ENCODE measurements at regions not wholly inside any gene's neighbourhood (a gene's known extent, or its start where the extent isn't known, plus 50 kb on each side); places are given as distances from the start of the nearest gene placed in this dataset.

DNA sequence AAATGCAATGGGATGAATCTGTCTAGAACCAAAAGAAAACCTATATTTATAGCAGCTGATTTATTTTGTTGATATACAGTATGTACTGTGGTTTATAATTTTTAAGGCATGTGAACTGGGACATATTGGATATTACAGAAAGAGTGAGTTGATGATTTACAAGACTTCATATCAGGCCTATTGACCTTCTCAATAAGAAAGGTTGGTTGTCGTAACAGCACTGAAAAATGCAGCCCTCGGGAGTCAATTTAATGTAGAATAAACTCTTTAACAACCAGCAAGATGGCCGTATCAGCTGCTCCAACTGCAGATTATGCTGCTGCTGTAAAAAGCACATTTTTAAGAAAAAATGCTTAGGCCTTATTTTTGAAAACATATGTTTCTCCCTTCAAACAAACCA lies 407.3 kb downstream of the GXYLT1 start:
- no peak for DNase-seq

DNA sequence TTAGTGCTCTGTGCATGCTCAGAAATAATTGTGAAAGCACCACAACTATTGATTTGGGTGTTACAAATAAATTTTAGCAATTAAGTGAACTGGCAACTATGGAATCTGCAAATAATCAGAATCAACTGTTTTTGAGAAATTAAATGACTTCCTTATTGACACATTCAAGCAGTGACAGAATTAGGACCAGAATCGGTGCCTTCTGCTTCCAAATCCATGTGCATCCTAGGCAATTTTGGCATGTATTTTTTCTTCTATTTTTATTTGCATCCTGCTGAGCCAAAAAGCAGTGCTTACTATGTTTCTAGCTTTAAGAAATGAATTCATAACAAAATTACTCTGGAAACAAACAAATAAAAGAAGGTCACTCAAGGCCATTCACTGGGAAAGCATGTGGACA lies 408.2 kb downstream of the GXYLT1 start:
- no peak for DNase-seq

DNA sequence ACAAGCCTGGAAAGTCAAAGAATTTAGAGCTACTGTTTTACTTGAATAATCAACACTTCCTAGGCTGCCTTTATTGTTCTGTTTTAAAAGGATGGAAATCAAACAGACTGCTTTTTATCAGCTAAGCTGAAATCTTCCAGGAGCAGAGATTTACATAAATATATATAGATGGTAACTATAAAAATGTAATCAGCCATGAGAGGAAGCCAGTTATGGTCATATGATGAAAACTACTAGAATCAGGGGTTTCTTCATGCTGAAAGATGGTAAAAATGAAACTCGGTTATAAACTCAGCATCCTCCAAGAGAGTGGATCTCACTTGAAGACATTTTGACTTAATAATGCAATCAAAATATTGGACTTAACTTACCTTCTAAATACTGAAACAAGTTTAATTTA lies 413.0 kb downstream of the GXYLT1 start:
- DNase-seq: no peak

DNA sequence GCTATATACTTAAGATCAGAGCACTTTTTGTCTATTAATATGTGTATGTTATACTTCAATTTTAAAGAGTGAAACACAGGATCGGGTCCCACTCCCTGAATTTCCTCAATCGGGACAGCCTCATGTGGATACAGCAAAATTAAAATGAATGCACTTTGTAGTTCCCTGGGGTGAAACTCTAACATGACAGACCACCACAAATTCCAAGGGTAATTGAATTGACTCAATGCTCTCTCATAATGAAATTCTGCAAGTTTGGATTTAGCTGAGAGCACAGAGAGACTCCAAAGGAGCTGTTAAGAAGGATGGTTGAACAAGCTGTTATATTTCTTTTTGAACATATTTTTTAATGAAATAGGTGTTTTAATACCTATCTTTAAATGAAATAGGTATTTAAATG lies 413.6 kb downstream of the GXYLT1 start:
- DNase-seq: no peak

DNA sequence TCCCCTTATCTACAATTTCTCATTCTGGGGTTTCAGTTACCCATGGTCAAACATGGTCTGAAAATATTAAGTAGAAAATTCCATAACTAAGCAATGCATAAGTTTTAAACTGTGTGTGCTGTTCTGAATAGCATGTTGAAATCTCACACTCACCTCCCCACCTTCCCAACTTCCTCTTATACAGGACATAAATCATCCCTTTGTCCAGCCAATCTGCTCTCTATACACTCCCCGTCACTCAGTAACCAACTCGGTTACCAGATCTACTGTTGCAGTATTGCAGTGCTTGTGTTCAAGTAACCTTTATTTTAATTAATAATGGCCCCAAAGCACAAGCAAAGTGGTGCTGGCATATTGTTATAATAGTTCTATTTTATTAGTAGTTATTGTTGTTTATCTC lies 420.5 kb downstream of the GXYLT1 start:
- no peak for DNase-seq

DNA sequence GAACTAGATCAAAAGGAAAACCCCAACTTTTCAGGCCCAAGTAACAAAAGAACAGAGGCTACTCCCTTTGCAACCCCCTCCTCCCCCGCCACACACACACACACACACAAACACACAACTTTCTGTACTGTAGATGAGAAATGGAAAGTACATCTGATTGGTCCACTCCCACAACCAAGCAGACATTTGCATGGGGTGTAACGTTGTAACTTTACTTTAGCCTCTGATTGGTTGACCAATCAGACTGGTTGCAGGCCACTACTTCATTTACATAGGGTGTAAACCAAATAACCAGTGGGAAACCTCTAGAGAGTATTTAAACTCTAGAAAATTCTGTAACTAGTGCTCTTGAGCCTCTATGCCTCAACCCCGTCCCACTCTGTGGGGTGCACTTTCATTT lies 425.5 kb downstream of the GXYLT1 start:
- DNase-seq: no peak

DNA sequence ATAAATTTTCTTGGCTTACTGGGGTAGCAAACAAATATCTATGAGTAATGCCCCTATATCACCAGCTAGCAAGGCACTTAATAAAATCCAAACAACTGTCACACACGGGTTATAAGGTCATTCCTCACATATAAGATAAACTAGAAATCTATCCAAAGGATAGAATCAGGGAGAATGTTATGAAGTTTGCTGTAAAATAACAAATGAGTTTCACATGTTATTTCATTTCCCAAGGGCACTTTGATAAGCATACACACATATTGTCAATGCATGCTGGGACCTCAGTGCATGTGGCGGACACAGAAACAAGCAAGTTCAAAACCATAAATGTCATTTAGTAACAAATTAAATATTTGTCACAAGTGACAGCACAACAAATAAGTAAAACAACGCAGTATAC lies 429.4 kb downstream of the GXYLT1 start:
- DNase-seq: no peak

DNA sequence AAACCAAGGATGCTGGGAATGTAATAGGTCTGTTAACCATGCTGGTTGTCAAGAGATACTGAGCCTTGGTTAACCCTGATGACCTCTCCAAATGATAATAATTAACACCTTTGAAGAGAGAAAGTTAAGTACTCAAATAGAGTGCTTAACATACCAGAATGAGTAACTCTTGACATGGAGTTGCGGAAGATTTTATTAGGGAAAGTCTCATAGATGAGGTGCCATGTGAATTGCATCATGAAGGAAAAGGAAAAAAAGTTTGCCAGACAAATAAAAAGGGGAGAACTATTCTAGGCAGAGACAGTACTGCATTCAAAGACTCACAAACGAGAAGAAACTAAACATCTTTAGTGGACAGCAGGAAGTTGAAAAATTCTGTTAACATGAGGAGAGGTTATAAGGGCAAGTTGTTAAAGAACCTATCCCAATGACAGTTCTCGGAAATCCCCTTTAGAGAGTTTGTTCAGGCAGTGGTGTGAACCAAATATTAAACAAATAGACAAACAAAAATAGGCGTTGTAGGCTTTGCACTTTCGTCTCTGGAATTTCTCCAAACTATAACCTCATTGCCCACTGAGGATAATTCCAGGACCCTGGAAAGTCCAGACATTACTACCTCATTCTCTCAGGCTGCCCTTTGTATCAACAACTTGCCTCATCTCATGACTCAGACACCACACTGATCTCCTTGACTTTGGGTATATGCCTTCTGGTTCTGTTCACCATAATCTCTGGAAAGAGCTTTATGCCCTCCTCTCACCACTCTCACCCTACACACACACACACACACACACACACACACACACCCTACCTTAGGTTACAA lies 435.0 kb downstream of the GXYLT1 start:
- no peak for DNase-seq

DNA sequence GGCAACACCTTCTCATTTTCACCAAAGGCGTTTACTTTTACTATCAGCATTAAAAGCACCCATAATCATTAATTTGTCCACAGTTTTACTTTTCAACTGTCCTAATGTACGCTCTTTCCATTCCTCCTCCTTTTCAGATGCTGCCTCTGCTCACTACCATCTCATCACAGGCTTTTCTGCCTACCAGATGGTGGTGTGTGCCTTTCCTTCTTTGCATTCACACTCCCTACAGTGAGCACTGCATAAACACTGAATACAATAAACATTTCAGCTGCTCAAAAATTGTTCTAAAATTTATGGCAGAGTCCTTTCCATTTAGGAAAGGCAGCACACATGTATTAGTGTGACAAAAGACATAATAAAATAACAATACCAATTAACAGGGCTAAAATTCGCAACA lies 435.7 kb downstream of the GXYLT1 start:
- no peak for DNase-seq

DNA sequence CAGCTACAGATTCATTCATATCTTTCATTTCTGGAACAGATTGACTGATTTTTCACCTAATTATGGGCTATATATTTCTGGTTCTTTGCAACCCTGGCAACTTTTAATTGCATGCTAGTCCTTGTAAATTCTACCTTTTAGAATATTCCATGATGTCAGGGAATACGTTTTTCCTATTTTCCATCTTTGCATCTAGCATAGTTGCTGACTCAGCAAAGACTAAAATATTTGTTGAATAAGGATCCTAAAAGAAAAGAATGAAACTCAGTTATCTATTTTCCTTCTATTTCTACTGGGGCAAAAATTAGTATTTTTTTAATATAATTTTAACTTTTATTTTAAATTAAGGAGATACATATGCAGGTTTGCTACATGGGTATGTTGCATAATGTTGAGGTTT lies 438.3 kb downstream of the GXYLT1 start:
- DNase-seq: no peak

DNA sequence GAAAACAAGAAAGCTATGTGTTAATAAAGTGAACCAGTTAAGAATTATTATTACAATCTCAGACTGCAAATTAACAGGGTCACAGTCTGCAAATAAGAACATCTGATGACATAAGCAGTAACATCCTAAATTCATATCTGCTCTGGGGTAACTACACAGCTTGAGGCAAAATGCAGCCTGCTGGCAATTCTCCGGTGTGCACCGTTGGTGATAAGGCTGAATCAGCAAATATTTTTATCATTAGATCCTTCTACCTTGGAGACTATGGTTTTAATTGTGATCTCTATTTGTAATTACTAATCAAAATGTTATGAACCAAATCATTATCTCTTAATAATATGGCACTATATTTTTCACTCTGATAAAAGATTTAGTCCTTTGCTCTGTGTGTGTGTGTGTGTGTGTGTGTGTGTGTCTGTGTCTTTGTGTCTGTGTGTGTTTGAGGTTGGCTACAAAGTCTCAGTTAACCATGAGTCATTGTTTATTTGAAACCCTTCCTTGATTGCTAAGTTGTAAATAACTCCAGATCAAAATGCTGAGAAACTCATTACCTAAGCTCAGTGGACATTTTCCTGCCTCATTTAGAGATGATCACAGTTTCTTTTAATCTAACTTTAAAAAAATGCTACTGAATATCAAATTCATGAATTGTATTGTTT lies 442.6 kb downstream of the GXYLT1 start:
- DNase-seq: no peak

DNA sequence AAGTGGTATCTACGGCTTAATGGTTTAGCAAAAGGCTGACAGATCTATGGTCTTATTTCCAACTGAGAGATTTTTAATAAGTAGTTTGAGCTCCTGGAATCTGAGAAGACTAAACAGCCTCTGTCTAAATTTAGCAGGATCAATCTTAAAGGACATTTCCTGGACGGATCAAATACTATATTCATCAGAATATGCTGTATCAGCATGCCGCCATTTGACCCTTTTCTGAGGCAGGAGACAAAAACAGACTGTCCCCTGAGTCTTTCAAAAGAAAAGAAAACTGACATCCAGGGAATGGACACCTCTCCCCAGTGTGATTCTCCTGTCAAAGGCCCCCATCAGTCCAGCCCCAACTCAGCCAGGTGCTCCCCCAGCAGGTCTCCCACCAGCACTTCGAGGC lies 443.7 kb downstream of the GXYLT1 start:
- DNase-seq: no peak

DNA sequence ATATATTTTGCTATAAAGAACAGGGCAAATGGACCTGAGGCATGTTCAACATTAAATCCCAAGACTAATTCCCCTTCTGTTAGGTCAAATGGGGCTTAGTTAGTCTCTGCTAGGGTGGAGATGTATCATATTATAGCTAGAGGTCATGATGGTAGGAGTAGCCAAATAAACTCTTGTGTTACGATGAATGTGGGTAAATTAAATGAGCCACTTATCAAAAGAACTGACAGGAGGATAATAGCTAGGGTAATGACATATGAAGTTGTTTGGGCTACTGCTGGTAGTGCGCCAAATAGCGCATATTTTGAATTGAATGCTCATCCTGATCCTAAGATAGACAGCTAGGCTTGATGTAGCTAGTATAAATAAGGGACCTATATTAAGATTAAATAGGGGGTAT lies 445.0 kb downstream of the GXYLT1 start:
- no peak for DNase-seq

DNA sequence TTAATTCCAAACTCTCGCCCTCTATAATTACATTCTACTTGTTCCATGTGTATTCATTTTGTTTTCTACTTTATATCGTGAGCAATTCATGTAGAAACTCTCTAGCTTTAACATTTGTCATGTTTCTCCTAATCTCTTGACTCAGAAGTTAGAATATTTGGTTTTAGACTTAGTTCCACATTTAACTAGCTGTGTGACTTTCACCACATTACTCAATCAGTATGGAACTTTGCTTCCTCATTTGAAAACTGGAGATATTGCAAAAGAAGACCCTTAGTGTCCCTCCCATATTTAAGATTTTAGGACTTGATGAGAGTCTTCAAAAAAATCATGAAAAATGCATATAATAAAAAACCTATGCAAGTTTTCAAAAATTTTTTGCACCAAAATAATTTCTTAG lies 447.5 kb downstream of the GXYLT1 start:
- no peak for DNase-seq

DNA sequence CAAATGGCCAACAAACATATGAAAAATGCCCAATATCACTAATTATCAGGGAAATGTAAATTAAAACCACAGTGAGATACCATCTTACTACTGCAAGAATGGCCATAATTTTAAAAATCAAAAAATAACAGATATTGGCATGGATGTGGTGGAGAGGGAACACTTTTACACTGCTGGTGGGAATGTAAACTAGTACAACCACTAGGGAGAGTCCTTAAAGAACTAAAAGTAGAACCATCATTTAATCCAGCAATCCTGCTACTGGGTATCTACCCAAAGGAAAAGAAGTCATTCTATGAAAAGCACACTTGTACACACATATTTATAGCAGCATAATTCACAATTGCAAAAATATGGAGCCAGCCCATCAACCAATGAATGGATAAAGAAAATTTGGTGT lies 459.7 kb downstream of the GXYLT1 start:
- DNase-seq: no peak

DNA sequence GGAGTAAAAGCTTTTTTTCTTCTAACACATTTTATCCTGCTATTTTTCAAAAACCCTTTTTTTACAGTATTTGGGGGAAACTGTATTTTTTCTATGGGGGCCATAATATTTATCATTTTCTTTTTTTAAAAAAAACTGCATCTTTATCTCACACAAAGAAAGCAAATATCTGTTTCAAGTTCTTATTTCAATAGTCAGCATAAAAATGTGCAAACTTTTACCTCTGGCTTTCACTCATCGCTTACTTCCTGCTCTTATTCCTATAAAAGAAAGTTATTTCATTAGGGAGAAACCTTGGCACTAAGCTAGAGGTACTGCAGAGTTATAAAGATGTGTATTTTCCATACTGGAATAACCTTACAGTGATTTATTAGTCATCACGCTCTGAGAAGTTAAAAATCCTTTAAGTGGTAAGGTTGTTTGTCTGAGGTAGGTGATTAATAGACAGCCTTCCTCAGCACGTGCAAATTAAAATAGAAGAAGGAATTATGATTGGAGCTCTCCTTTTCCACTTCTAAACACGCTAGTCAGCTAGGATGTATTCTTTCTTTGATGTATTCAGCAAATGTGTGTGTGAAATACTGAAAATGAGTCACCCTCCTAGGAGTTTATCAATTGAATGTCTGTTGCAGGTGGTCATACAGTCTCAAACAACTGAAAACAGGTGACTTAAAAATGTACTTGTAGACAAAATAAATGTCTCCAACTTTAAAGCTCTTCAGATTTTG lies 461.0 kb downstream of the GXYLT1 start:
- no peak for DNase-seq

DNA sequence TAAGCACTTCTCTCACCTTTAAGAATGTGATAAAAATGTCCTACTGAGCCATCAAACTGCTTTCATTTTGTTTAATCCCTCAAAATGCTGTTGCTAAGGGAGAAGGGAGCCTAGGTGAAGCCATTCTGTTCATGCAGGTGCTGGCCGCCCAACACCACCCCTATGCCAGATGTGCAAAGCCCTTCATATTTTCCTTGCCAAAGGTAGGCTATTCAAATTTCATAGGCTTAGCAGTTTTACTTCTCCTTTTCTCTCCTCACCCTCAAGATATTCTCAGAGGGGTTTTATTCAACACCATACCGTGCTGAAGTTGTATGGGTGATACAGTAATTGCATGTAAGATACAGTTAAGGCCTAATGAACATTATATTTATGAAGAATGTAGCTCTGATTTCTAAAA lies 461.7 kb downstream of the GXYLT1 start:
- no peak for DNase-seq

DNA sequence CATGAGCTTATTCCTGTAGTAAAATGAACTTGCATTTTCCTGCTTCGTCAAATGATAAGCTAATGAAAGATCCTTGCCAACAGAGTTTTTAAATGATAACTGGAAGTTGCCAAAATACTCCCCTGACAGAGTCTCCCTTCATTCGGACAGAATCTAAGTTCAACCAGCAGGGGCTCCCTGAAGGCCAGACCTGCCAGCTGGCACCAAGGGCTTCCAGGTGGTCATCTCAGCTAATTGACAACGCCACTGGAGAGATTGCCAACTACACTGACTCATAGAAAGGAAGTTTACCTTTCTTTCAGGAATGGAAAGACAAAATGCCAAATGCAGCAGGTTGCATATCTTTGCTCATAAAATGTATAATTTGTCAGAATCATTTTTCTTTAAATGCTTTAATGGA lies 462.8 kb downstream of the GXYLT1 start:
- DNase-seq: no peak

DNA sequence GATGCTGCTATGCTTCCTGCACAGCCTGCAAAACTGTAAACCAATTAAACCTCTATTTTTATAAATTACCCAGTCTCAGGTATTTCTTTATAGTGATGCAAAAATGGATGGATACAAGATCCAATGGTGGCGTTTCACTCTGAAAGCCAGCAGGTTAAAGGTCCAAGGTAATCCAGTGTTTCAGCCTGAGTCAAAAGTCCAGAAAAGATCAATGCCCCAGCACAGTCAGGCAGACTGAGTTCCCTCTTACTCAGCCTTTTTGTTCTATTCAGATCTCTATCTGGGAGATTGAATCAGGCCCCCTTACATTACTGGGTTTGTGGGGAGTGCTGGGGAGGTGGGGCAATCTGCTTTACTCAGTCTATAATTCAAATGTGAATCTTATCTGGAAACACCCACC lies 464.5 kb downstream of the GXYLT1 start:
- no peak for DNase-seq

DNA sequence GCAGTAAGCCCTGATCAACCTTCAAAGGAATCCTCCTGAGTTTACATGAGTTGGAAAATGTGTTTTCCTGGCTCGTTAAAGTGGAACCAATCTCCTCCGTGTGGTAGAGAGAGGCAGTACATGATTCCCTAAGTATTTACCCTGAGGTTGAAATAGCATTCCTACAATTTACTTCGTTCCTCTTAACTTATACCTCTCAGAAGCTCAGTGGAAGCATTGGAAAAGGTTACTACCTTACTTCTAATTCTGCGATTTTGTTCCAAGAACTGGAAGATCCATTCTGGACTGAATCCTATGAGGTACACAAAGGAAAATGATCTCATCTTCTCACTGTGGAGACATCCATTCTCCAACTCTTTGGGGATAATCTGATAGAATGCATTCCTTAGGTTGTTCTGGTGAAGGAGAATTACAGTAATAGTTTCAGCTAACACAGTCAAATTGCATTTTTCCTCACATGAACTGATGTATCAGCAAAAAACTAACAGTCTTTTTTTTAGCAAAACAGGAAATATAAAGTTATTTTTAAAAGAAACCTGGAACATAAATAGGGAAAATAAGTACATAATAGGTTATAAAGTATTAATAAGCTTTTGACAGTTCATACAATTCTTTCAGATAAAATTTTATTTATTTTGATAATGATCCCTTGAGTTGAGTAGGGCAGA lies 475.6 kb downstream of the PDZRN4 start:
- no peak for DNase-seq

DNA sequence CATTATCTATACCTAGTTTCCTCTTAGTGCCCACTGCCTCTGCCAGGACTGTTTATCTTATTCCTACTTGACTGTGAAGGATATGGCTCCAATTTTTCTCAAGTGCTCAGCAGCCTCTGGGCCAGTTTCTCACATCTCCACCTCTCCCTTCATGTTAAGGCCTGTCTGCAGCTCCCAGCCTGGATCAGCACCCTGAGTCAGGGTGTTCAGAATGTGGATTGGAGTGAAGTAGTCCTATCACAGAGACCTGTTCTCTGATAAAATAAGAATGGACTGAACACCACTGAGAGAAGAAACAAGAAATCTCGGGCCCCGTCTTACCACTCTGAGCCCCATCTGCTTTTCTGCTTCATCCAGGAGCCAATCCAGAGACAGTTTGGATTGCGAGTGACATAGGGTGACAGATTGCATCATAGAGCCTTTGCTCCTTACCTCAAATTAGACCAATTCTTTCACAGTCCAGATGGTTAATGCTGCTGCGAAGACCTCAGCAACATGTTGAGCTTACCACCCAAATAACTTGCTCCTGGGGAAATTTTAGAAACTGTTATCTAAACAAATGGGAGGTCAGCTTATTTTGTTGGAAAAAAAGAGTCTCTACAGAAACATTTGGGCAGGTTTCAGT lies 473.1 kb downstream of the PDZRN4 start:
- DNase-seq: no peak

DNA sequence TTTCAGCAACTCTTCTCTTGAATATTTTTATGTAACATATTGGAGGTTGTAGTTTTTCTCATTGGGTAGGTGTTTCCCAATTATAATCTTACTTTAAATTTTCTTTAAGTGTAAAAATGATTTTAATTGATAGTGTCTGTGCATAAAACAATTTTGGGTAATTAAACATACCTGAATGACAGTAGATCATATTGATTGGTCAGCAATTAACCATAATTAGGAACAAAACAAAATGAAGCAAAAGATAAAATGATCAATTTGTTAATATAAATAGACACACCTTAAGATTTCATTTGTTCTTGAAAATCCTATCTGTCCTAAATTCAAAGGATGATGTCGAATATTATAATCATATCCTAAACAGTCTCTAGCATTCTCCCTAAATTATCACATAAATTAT lies 468.3 kb downstream of the PDZRN4 start:
- DNase-seq: no peak

All from activated CD8-positive, alpha-beta memory T cell treated with anti-CD3 and anti-CD28 coated beads, Interleukin-2, amount 50 U/mL, for 48 hours (primary cell).